ENCODE measurements at regions not wholly inside any gene's neighbourhood (a gene's known extent, or its start where the extent isn't known, plus 50 kb on each side); places are given as distances from the start of the nearest gene placed in this dataset.

GRCh38 chr12:71010143-71010479 lies 89.6 kb upstream of the PTPRR start:
- no peak for DNase-seq

GRCh38 chr12:71009430-71010142 lies 89.0 kb upstream of the PTPRR start:
- no peak for DNase-seq

DNA sequence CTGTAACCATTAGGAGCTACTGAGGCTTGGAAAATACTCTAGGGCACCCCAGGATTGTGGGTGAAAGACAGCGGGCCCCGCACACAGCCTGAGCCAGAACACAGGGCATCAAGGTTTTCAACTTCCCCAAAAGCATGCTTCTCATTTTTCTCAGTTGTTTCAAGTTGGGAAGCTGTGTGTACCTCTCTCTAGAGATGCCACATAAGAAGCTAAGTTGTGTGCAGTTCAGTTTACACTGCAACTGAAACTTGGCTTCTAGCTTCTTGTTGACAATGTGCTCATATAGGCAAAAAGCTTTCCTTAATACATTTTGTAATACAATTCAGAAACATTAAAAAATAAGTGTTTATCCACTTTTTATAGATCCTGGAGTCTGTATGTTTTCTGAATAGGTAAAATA lies 88.1 kb upstream of the PTPRR start:
- DNase-seq = no peak

DNA sequence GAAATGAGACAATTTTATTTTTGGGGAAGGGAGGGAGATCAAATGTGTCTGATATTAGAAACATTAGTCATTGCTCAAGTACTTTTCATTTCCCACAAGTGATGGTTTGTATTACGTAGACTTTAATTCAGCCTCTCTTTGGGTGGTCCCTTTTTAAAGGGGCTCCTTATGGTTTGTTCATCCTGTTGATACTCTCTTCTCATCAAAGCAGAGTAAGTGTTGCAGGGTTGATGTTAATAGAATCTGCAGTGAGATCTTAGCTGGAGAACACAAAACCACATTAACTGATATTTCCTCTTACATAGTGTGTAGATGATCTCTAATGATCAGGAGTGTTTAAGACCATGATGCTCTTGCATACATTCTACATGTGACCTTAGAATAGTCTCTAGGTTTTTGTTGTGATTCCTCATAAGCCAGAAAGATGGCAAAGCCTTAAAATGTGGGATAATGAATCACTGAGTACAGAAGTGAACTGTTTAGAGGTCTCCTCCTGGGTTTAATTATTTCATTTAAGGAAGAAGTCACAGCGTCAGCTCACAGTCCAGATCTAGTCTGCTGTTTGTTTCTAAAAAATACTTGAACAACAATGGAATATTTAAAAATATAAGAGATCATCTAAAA lies 87.4 kb upstream of the PTPRR start:
- DNase-seq = no peak

- DNase-seq = no peak
These were observed 86.5 kb upstream of the PTPRR start for GRCh38 chr12:71007020-71007419.

DNA sequence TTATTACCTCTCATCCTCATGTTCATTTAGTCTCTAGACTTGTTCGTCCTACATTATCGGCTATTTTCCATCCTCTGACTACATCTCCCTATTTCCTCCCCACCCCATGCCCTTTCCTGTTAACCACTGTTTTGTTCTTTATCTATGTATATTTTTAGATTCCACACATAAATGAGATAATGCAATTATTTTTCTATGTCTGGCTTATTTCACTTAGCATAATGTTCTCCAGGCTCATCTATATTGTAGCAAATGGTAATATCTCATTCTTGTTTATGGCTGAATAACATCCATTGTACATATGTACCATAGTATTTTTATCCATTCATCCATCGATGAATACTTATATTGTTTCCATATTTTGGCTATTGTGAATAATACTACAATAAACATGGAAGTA lies 84.6 kb upstream of the PTPRR start:
- no peak for DNase-seq

DNA sequence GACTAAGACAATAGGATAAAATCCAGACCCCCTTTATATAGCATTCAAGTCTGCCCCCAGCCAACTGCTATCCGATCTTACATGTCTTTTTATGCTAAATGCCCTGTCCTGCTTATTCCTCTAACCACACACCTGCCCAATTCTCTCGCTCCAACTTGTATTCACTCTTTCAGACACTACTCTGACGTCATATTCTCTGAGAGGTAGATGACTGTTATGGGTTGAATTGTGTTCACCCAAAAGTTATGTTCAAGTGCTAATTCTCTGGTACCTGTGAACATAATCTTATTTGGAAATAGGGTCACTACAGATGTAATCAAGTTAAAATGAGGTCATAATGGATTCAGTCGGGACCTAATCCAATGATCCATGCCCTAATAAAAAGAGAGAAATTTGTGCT lies 84.0 kb upstream of the PTPRR start:
- no peak for DNase-seq

GRCh38 chr12:71000748-71001147 lies 80.2 kb upstream of the PTPRR start:
- no peak for DNase-seq

GRCh38 chr12:71000255-71000654 lies 79.7 kb upstream of the PTPRR start:
- no peak for DNase-seq

- DNase-seq = no peak
These were observed 73.8 kb upstream of the PTPRR start for GRCh38 chr12:70994217-70994788.

DNA sequence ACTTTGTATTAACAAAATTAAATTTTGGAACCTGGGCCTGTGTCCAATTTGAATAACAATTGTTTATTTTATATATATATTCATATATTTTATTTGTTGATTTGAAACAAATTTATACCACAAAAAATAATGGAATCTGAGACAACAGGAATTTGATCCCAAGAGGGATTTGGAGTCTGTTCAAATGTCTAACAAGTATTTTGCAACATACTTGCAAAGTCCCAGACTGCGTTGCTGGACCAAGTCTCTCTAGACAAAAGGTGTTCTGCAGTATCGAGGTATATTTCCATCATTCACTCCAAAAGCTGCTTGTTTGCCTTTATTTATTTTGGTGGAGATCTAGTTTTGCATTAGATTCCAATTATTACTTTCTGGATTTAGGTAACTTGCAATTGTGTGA lies 68.7 kb upstream of the PTPRR start:
- DNase-seq = no peak

DNA sequence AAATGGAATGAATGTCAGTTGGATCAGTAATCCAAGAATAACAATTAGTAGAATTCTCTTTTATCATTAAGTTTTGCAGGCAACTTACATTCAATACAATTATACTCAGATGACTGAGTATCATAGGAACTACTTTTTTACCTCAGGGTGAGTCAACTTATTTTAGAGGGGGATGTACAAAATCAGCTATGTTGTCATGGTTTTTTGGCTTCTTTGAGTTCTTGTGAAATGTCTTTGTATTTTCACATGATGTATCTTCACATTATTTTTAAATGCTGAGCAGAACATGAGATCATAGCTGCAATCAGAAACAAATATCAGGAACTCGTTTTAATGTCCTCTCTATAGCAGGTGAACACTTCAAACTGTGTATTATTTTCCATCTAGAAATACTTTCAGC lies 65.3 kb upstream of the PTPRR start:
- DNase-seq = no peak

GRCh38 chr12:70983692-70984091 lies 63.2 kb upstream of the PTPRR start:
- DNase-seq = no peak

GRCh38 chr12:70982991-70983390 lies 62.5 kb upstream of the PTPRR start:
- no peak for DNase-seq

DNA sequence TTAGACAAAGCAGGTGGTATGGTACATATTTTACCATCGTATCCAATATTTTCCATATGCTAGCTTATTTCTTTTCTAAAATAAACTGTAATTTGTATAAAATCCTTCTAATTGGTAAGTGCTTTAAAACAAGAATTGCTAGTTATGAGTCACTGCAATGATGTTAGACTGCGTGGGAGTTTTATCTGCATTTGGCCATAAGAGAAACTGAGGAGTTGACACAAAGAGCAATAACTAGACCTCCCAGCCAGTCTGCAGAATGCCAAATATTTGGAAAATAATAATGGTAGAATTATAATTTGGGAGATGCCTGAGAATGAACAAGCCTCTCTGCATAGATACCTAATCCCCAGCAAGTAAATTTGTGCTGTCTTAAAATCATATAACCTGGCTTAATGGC lies 61.7 kb upstream of the PTPRR start:
- no peak for DNase-seq

DNA sequence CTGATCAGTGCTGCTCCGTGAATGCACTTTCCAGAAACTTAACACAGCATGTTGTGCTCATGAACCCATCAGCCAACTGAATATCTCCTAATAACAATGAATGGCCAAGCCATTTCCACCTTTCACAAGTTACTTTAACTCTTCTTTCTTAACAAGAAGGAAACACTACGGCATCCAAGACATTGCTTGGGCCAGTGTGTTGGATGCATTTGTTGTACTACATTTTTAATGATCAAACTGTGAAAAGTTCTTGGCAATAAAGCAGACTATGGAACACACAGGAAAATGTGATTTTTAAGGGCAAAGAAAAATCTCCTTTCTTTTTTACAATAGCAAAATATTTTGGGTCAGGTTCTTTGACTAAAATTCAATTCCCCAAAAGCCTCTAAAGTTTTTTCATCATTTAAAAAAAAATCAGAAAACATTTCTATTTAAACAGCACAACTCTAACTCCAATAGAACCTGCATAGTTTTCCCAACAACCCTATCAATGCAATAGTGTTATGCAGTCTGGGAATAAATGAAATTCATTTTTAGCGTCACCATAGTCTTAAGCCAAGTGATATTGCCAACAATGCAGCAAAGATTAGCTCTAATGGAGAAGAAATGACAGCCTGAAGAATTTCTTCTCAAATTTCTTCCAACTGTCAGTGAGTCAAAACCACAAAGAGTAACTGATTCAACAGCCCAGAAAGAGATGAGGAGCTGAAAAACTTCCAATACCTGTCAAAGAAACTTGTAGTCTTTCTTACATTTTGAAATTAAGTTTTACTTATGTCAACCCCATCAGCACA lies 50.7 kb upstream of the PTPRR start:
- no peak for DNase-seq

Measured in amygdala (tissue), 56 donors.